DMS 273 (cell line): ENCODE measurements at regions not wholly inside any gene's neighbourhood (a gene's known extent, or its start where the extent isn't known, plus 50 kb on each side); places are given as distances from the start of the nearest gene placed in this dataset.
"Not testable (repeated sequence)": the region's sequence is repeated elsewhere in the genome, so short reads cannot be mapped to it uniquely, and the experiment has no call there.

Experiments used
- DNase-seq: peaks from one replicate; lab custom pipeline; 2025; ENCODE audit not compliant: unreplicated experiment; lab: John Stamatoyannopoulos, UW

GRCh38 chr16:87042551-87043230 is 274.5 kb downstream of the C16orf95 start:
- DNase-seq, result peak; percentile 50

DNA sequence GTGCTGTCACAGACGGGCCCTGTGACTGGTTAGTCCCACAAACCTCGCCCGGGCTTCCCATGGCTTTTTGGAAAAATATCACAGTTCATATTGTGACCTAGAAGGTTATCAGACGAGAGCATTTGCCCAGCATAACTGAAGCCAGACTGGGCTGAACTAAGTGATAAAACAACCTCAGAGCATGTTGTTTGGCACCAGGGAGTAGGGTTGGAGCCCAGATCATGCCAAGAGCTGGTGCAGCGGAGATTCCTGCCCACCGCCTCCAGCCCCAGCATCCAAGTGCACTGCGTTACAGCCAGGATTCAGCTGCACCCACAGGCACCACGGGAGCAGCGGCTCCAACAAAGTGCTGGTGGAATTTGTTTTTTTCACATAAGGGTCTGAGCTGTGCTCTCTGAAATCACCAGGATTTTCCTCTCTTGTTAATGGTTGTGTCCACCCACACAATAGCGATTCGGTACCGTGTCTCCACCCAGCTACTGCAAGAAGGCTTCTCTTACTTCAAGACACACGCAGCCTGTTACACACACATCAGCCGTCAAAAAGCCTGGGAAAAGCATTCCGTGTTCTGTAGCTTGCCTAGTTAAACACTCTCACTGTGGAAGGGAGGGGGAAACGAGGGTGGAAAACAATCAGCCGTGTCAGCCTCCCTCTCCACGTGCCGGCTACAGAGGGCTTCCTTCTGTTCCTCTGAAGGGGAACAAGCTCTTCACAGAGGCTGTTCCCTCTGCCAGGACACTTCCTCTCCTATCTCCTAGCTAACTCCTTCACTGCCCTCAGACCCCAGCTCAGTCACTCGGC is 273.8 kb downstream of the C16orf95 start:
- no peak for DNase-seq

GRCh38 chr16:87044032-87044382 is 273.2 kb downstream of the C16orf95 start:
- DNase-seq, result no peak

- DNase-seq, result no peak
These were observed 272.4 kb downstream of the C16orf95 start for GRCh38 chr16:87044829-87045228.

DNA sequence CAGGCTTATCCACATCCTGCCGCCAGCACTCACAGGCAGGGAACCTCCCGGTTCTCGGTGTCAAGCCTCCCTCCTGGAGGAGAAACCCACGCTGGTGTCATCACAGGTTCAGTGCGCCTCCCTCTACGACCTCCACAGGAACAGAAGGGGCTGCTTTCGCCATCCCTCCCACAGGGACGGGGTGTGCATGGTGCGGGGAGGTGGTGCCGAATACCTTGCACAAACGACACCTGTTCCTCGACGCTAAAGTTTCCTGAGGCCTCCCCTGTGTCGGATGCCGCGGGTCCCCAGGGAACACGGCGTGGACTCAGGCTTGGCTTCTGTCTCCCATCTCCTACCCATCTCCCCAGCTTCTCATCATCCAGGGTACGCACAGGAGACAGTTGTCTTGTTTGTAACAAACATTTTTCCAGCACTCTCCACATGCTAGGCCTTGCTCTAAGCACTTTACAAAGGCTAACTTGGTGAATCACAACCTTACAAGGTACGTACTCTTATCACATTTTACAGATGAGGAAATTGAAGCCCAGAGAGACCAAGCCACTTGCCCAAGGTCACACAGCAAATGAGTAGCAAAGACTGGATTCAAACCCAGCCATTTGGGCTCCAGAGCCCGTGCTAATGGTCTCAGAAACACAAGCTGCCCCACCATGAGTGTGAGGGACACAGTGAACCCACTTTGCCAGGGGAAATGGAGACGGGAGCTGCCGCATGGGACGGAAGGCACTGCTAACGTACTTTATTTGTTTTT is 271.6 kb downstream of the C16orf95 start:
- DNase-seq, result no peak

- DNase-seq, result no peak
These were observed 271.0 kb downstream of the C16orf95 start for GRCh38 chr16:87046235-87046634.

GRCh38 chr16:87047221-87048037 is 269.8 kb downstream of the C16orf95 start:
- peak; percentile 53 for DNase-seq

GRCh38 chr16:87048038-87048729 is 269.0 kb downstream of the C16orf95 start:
- no peak for DNase-seq

DNA sequence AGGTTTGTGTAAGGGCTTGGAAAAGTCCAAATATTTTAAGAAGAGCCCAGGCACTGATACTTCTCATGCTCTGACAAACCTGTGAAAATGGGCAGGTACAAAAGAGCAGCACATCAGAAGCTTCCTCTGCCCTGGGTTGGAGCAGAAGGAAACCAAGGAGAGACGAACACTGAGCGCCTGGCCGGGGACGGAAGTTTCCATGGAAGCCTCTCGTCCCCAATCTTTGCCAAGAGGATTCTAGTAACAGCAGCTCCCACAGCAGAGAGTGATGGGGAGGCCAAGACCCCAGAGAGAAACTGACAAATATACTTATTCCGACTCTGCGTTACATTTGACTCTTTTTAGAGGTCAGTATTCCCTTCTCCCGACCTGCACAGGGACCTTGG is 268.5 kb downstream of the C16orf95 start:
- DNase-seq, result no peak

GRCh38 chr16:87049216-87049615 is 268.0 kb downstream of the C16orf95 start:
- not testable (repeated sequence) for DNase-seq

DNA sequence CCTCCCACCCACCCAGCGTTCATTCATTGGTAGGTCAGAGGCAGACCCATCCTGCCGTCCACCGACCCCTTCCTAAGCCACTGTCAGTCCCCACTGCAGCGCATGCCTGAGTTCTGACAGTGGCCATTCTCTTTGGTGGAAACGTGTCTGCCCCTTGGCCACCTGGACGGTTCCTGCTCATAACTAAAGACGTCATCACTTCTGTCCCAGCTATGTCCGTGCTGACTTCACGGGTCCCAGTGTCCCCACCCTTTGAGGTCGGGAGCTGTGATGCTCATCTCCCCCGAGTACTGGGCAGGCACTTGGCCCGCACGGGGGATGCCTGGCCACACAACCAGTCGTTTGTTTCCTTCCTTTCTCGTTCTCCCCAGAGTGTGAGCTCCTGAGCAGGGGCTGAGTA is 267.1 kb downstream of the C16orf95 start:
- no peak for DNase-seq

GRCh38 chr16:87051526-87052320 is 265.5 kb downstream of the C16orf95 start:
- peak; percentile 27 for DNase-seq

GRCh38 chr16:87052506-87052905 is 264.7 kb downstream of the C16orf95 start:
- no peak for DNase-seq

- no peak for DNase-seq
These were observed 263.9 kb downstream of the C16orf95 start for GRCh38 chr16:87053016-87053982.

DNA sequence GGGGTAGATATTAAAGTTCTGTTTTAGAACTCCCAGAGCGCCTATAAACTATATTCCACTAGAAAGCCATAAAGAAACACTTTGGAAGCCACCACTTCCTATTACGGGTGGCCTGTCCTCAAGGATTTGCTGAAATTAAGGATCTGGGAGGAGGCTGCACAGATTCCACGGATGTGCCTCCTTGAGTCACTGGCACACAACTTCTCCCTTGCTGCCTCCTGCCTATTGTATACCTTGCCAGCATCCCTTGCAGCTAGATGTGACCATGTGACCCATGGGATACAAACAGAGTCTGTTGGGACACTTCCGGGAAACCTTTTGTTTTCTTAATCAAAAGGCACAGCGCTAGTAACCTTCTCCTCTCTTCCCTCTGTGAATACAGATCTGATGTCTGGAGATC is 263.0 kb downstream of the C16orf95 start:
- DNase-seq, result no peak

DNA sequence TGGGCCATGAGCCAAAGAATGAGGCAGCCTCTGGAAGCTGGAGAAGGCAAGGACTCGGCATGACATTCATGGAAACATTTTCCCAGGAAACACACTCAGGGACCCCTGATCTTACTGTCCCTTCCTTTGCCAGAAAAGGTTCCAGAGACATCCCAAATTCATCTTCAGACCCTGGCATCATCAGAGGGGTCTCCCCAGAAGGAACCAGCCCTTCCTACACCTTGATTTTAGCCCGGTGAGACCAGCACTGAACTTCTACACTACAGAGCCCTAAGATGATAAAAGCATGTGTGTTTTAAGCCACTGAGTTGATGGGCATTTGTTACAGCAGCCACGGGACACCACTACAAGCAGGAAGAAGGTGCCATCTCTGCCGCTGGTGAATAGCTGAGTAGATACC is 262.3 kb downstream of the C16orf95 start:
- DNase-seq, result no peak

DNA sequence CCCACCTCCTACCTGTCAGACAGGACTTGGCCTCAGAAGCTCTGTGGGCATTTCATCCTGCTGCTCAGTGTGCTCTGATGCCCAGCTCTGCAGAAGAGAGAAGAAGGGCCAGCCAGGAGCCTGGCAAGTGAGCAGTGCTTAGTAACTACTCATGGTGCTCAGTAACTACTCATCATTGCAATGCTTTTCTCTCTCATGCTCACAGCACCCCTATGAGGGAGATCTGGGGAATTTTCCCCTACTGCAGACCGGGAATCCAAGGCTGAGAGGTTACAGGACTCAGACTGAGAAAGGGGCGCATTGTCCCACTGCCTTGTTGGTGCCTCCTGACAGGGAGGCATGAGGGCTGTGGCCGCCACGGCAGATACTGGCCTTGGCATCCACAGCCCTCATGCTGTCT is 261.1 kb downstream of the C16orf95 start:
- DNase-seq, result no peak

DNA sequence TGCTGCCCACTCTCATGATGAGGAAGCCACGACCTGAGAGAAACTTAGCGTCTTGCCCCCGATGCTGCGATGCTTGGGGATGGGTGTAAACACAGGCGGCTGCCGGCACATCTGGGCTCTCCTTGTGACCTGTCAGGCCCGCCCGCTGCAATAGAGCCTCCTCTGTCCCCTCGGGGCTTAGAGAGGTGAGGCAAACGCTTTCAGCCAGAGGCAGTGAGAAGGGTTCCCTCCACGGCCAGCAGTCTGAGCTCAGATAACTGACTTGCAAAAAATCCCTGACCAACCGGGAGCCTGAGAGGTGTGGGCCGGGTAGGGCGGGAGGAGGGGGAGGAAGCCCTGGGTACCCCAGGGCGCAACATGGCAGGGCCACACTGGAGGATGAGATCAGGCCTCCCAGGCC is 260.6 kb downstream of the C16orf95 start:
- no peak for DNase-seq
